Stomach (tissue), 4 donors: ENCODE measurements at regions not wholly inside any gene's neighbourhood (a gene's known extent, or its start where the extent isn't known, plus 50 kb on each side); places are given as distances from the start of the nearest gene placed in this dataset.

Experiments used
- EP300 ChIP-seq: sonication (generic); formaldehyde crosslinking; IDR thresholded peaks from one replicate; pipeline ENCODE4 v1.6.1; 2017; ENCODE audit warnings: antibody characterized with exemption
- POLR2A ChIP-seq, 4 donors: fragments of 450-650 bp; IDR thresholded peaks; one replicate each; pipeline ENCODE4 v1.6.1; 2016; ENCODE audit warnings: antibody characterized with exemption in 4 of 4, control low read depth in 2 of 4, mild to moderate bottlenecking in 1 of 4, moderate library complexity in 1 of 4
- POLR2AphosphoS5 ChIP-seq, 3 donors: sonication (generic); formaldehyde crosslinking; IDR thresholded peaks; one replicate each; pipeline ENCODE4 v1.6.1; 2016; ENCODE audit warnings: antibody characterized with exemption in 3 of 3
- TF ChIP-seq, protein P1 (sequence below), 7 experiments: fragments of 450-650 bp in 4 of 7; fragments of 200-600 bp in 3 of 7; sonication (generic) in 3 of 7; IDR thresholded peaks; one replicate each; pipeline ENCODE4 v1.5.1; 2016 to 2019; ENCODE audit warnings: antibody characterized with exemption in 7 of 7, control low read depth in 2 of 7, mild to moderate bottlenecking in 1 of 7

DNA sequence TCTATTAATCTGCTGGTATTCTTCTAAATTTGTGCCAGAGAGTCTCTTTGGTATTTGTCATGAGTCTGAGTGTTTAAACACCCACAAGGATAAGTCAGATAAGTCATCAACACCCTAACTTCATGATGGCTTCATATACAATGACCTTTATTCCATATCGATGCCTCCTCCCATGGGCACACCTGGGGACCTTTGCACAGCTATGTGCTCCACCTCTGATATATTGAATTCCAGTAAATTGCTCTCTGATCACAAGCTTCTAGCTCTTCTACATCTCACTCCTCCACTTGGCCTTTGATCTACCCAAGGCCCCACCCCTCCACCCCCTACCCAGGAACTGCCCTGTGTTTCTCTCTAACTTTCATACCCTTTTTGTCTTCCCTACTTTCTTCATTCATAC is 102.7 kb upstream of the MIER3 start:
- TF ChIP-seq, protein P1, sequence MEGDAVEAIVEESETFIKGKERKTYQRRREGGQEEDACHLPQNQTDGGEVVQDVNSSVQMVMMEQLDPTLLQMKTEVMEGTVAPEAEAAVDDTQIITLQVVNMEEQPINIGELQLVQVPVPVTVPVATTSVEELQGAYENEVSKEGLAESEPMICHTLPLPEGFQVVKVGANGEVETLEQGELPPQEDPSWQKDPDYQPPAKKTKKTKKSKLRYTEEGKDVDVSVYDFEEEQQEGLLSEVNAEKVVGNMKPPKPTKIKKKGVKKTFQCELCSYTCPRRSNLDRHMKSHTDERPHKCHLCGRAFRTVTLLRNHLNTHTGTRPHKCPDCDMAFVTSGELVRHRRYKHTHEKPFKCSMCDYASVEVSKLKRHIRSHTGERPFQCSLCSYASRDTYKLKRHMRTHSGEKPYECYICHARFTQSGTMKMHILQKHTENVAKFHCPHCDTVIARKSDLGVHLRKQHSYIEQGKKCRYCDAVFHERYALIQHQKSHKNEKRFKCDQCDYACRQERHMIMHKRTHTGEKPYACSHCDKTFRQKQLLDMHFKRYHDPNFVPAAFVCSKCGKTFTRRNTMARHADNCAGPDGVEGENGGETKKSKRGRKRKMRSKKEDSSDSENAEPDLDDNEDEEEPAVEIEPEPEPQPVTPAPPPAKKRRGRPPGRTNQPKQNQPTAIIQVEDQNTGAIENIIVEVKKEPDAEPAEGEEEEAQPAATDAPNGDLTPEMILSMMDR (IDR thresholded peaks at IDR 0.05), result no peak
- no peak for TF ChIP-seq POLR2A (IDR thresholded peaks at IDR 0.05)
- TF ChIP-seq POLR2AphosphoS5 (IDR thresholded peaks at IDR 0.05), result no peak
- TF ChIP-seq EP300, result no peak
